B cell (primary cell): ENCODE measurements at regions not wholly inside any gene's neighbourhood (a gene's known extent, or its start where the extent isn't known, plus 50 kb on each side); places are given as distances from the start of the nearest gene placed in this dataset.

Experiments used
- CTCF ChIP-seq: fragments of 200-600 bp; IDR thresholded peaks from one replicate; pipeline ENCODE4 v1.8.0; 2022; ENCODE audit warnings: antibody characterized with exemption, mild to moderate bottlenecking
- EZH2 ChIP-seq: IDR thresholded peaks from 2 replicates; pipeline ENCODE4 v1.6.1; 2012; ENCODE audit warnings: borderline replicate concordance, low read depth, mild to moderate bottlenecking, moderate library complexity, low read length; ENCODE audit not compliant: insufficient read depth, poor library complexity, severe bottlenecking

DNA sequence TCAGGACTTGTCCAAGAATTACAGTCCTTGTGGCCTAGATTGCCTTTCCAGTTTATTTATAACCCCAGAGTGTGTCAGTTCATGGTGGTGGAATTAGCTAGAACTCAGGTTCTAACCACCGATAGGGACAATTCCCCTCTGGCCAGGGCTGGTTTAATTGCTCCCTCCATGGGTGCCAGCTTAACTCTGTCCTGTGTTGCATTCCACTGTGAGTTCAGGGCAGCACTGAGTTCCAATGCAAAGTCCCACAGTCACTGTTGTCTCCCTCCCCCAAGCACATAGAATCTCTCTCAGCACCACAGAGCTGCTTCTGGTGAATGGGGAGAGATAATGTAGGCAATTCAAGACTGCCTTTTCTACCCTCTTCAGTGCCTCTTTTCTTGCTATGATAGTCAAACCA is 82.5 kb upstream of the TNFRSF21 start:
- TF ChIP-seq EZH2, result no peak
- TF ChIP-seq CTCF, result no peak
